Esophagus muscularis mucosa (tissue), 2 donors: ENCODE measurements at regions not wholly inside any gene's neighbourhood (a gene's known extent, or its start where the extent isn't known, plus 50 kb on each side); places are given as distances from the start of the nearest gene placed in this dataset.

Experiments
- POLR2A ChIP-seq: fragments of 450-650 bp; IDR thresholded peaks from one replicate; pipeline ENCODE4 v1.6.1; 2017; ENCODE audit warnings: antibody characterized with exemption, moderate library complexity, mild to moderate bottlenecking, low read depth
- POLR2AphosphoS5 ChIP-seq, 2 donors: sonication (generic); formaldehyde crosslinking; IDR thresholded peaks; one replicate each; pipeline ENCODE4 v1.6.1; 2017; ENCODE audit warnings: antibody characterized with exemption in 2 of 2

DNA sequence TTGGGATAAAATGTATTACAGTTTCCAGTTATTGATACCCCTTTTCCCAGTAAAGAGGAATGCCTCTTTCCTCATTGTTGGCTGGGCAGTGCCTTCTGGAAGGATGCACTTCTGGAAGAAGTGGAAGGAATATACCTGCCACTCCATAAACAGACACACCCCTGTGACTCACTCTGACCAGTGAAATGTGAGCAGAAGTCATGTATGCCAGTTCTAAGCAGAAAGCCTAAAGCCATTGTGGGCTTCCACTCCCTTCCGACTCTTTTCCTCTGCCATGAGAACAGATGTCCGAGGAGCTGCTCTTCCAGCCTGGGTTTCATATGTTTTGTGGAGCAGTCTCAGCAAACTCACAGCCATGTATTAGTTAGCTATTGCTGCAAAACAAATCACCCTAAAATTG lies 166.1 kb upstream of the SERP2 start:
- no peak for TF ChIP-seq POLR2A
- no peak for TF ChIP-seq POLR2AphosphoS5 (IDR thresholded peaks at IDR 0.05)
